ENCODE measurements at regions not wholly inside any gene's neighbourhood (a gene's known extent, or its start where the extent isn't known, plus 50 kb on each side); places are given as distances from the start of the nearest gene placed in this dataset.

DNA sequence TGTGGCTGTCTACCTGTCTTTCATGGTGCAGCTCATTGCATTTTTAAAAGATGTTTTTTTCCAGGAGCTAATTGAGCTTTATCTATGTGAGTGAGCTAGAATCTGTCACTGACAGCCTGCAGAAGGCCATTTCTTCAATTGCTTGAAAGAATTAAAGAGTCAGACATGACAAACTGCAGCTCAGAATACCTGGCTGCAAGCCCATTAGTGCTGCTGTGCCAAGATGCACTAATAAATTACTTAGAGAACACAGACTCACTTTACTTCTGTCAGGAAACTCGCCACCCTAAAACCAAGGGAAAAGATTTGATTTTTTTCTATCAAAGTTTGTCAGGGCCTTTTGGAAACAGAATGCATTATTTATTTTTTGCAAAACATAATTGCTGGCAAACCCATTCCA lies 368.3 kb downstream of the CAAP1 start:
- DNase-seq (ENCODE audit: low read depth in 1 of 2, low spot score in 2 of 2) (no peak), FAIRE-seq (no peak)
- Histone ChIP-seq H4K8ac (ENCODE audit: extremely low read depth, insufficient read depth, low read length) (no peak overlapping the region), H4K5ac (ENCODE audit: insufficient read length, low read depth, low read length) (no peak overlapping the region), H2BK15ac (ENCODE audit: low read length) (no peak overlapping the region), H3K27ac (ENCODE audit: low read depth, low read length) (no peak overlapping the region), H3K4ac (replicated peaks; ENCODE audit: insufficient read length, low read depth, low read length) (no peak overlapping the region), H3K9ac (replicated peaks in 1 of 4; ENCODE audit: extremely low read depth in 1 of 4, low read depth in 3 of 4, low read length in 3 of 4) (no peak overlapping the region), H3K23me2 (ENCODE audit: low read depth, low read length) (no peaks in the 10 kb centered on the region), H2AK5ac (ENCODE audit: low read depth, low read length) (no peak overlapping the region), H3K79me1 (ENCODE audit: low read depth, low read length) (no peaks in the 10 kb centered on the region), H3K4me1 (replicated peaks in 1 of 4; ENCODE audit: control insufficient read depth in 3 of 4, insufficient read depth in 4 of 4, low read length in 3 of 4) (no peaks in the 10 kb centered on the region), H2BK5ac (ENCODE audit: low read depth, low read length) (no peak overlapping the region), H3K27me3 (replicated peaks in 1 of 4; ENCODE audit: control insufficient read depth in 3 of 4, extremely low read depth in 1 of 4, insufficient read depth in 3 of 4, low read length in 3 of 4) (no peaks in the 10 kb centered on the region), H3K56ac (replicated peaks; ENCODE audit: insufficient read length, low read depth, low read length) (no peak overlapping the region), H3K14ac (ENCODE audit: insufficient read length) (no peak overlapping the region), H2BK120ac (replicated peaks; ENCODE audit: low read depth, low read length) (no peak overlapping the region), H3K18ac (ENCODE audit: extremely low read depth, low read length) (no peak overlapping the region), H4K20me1 (replicated peaks in 1 of 2; ENCODE audit: control insufficient read depth in 1 of 2, insufficient read depth in 2 of 2, low read length in 2 of 2) (no peaks in the 10 kb centered on the region), H3K23ac (ENCODE audit: insufficient read length) (no peak overlapping the region), H2BK20ac (ENCODE audit: low read length) (no peak overlapping the region), H3K4me3 (ENCODE audit: extremely low read depth in 1 of 4, insufficient read depth in 2 of 4, low read depth in 3 of 4, low read length in 4 of 4) (no peak overlapping the region), H4K91ac (replicated peaks; ENCODE audit: insufficient read length, low read length) (no peak overlapping the region), H3K36me3 (ENCODE audit: control insufficient read depth in 2 of 4, insufficient read depth in 4 of 4, low read length in 3 of 4) (no peaks in the 10 kb centered on the region), H3K4me2 (ENCODE audit: insufficient read depth in 1 of 2, low read depth in 2 of 2, low read length in 2 of 2) (no peak overlapping the region), H2BK12ac (ENCODE audit: low read depth, low read length) (no peak overlapping the region), H3K9me3 (ENCODE audit: insufficient read depth in 2 of 2, low read depth in 1 of 2, low read length in 1 of 2) (no peaks in the 10 kb centered on the region; a peak in 1 of 4 replicates), H2AFZ (ENCODE audit: low read length) (no peak overlapping the region), H3K79me2 (ENCODE audit: control insufficient read depth in 1 of 2, insufficient read depth in 2 of 2, low read length in 2 of 2) (no peaks in the 10 kb centered on the region)
- 89% methylated on average over 1 of the region's 1 CpG; no CpG with 5 or more reads in 1 of the 2 experiments for WGBS, 2 experiments (ENCODE audit: extremely low coverage in 1 of 2, insufficient coverage in 1 of 2, insufficient read length in 1 of 2, insufficient replicate concordance in 2 of 2, low coverage in 1 of 2, low lambda C conversion rate in 2 of 2, missing lambda C conversion rate in 1 of 2)
- CTCF ChIA-PET (ENCODE audit: partially characterized antibody) = interaction anchor here (0.8 kb wide), 1 partner anchor 89 kb away, joined by 3 read pairs; no protein-coding TSS in a partner anchor
- POLR2A ChIA-PET (ENCODE audit: partially characterized antibody) = no interaction called here
- TF ChIP-seq KDM1A (IDR thresholded peaks at IDR 0.05; ENCODE audit: borderline replicate concordance, low read length) = no peak
- no peak for TF ChIP-seq SAP30 (IDR thresholded peaks at IDR 0.05; ENCODE audit: insufficient read depth, insufficient replicate concordance, low read length)
- no peak for TF ChIP-seq CBX5 (IDR thresholded peaks at IDR 0.05; ENCODE audit: low read depth, low read length)
- no peak for TF ChIP-seq CHD2 (IDR thresholded peaks at IDR 0.05; ENCODE audit: low read length)
- TF ChIP-seq TAF7 (optimal IDR thresholded peaks at IDR 0.05; ENCODE audit: borderline replicate concordance, low read depth, low read length) = no peak
- TF ChIP-seq, protein P1, sequence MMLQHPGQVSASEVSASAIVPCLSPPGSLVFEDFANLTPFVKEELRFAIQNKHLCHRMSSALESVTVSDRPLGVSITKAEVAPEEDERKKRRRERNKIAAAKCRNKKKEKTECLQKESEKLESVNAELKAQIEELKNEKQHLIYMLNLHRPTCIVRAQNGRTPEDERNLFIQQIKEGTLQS (IDR thresholded peaks at IDR 0.05; ENCODE audit: insufficient read depth, low read depth, low read length) = no peak
- TF ChIP-seq, protein P2, sequence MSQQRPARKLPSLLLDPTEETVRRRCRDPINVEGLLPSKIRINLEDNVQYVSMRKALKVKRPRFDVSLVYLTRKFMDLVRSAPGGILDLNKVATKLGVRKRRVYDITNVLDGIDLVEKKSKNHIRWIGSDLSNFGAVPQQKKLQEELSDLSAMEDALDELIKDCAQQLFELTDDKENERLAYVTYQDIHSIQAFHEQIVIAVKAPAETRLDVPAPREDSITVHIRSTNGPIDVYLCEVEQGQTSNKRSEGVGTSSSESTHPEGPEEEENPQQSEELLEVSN (IDR thresholded peaks at IDR 0.05) = no peak
- TF ChIP-seq EGR1 (IDR thresholded peaks at IDR 0.05; ENCODE audit: borderline replicate concordance, low read depth, low read length) = no peak
- no peak for TF ChIP-seq HDAC2 (IDR thresholded peaks at IDR 0.05; ENCODE audit: borderline replicate concordance in 1 of 2, low read depth in 2 of 2, low read length in 2 of 2)
- TF ChIP-seq, protein P3, sequence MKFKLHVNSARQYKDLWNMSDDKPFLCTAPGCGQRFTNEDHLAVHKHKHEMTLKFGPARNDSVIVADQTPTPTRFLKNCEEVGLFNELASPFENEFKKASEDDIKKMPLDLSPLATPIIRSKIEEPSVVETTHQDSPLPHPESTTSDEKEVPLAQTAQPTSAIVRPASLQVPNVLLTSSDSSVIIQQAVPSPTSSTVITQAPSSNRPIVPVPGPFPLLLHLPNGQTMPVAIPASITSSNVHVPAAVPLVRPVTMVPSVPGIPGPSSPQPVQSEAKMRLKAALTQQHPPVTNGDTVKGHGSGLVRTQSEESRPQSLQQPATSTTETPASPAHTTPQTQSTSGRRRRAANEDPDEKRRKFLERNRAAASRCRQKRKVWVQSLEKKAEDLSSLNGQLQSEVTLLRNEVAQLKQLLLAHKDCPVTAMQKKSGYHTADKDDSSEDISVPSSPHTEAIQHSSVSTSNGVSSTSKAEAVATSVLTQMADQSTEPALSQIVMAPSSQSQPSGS (IDR thresholded peaks at IDR 0.05; ENCODE audit: low read length) = no peak
- TF ChIP-seq ASH2L (IDR thresholded peaks at IDR 0.05; ENCODE audit: low read length) = no peak
